Nephron (organoid): ENCODE measurements at regions not wholly inside any gene's neighbourhood (a gene's known extent, or its start where the extent isn't known, plus 50 kb on each side); places are given as distances from the start of the nearest gene placed in this dataset.

ENCODE experiments used
- H3K27ac Mint-ChIP-seq, 3 experiments: 2 replicates each; pipeline ENCODE4 v1.8.0; 2020; ENCODE audit warnings: mixed read lengths in 3 of 3, mild to moderate bottlenecking in 2 of 3, moderate library complexity in 1 of 3
- H3K27me3 Mint-ChIP-seq: 2 replicates; pipeline ENCODE4 v1.8.0; 2021; ENCODE audit warnings: low read depth, mild to moderate bottlenecking, moderate library complexity, mixed read lengths
- H3K36me3 Mint-ChIP-seq: 2 replicates; pipeline ENCODE4 v1.8.0; 2020; ENCODE audit warnings: low read depth, mixed read lengths
- H3K4me1 Mint-ChIP-seq: 2 replicates; pipeline ENCODE4 v1.8.0; 2020; ENCODE audit warnings: mixed read lengths
- H3K4me3 Mint-ChIP-seq, 3 experiments: 2 replicates each; pipeline ENCODE4 v1.8.0; 2020; ENCODE audit warnings: mild to moderate bottlenecking in 3 of 3, mixed read lengths in 3 of 3, moderate library complexity in 2 of 3
- H3K9me3 Mint-ChIP-seq: 2 replicates; pipeline ENCODE4 v1.8.0; 2020; ENCODE audit warnings: mixed read lengths
- CTCF ChIP-seq, 3 experiments: fragments of 200-600 bp; sonication (generic); IDR thresholded peaks; one replicate each; pipeline ENCODE4 v1.5.0; 2021; ENCODE audit warnings: antibody characterized with exemption in 3 of 3; ENCODE audit not compliant: unreplicated experiment in 3 of 3

GRCh38 chr2:153227981-153228380, 250.6 kb downstream of the RPRM start:
- peaks cover 14% of the 10 kb centered on the region for H3K4me1 Mint-ChIP-seq
- no peak overlapping the region for H3K4me3 Mint-ChIP-seq
- H3K36me3 Mint-ChIP-seq = no peaks in the 10 kb centered on the region
- H3K9me3 Mint-ChIP-seq = peaks cover 2% of the 10 kb centered on the region
- H3K27me3 Mint-ChIP-seq = no peaks in the 10 kb centered on the region
- no peak for TF ChIP-seq CTCF (IDR thresholded peaks at IDR 0.05; ENCODE audit: unreplicated experiment in 3 of 3)
- H3K27ac Mint-ChIP-seq = no peak overlapping the region

GRCh38 chr2:153222231-153223165, 256.1 kb downstream of the RPRM start:
- Mint-ChIP-seq H3K27ac (no peak overlapping the region), H3K4me1 (no peaks in the 10 kb centered on the region), H3K4me3 (no peak overlapping the region), H3K36me3 (no peaks in the 10 kb centered on the region), H3K9me3 (peaks cover 2% of the 10 kb centered on the region), H3K27me3 (no peaks in the 10 kb centered on the region)
- TF ChIP-seq CTCF (IDR thresholded peaks at IDR 0.05; ENCODE audit: unreplicated experiment in 3 of 3) = no peak

- TF ChIP-seq CTCF (IDR thresholded peaks at IDR 0.05; ENCODE audit: unreplicated experiment in 3 of 3) = no peak
- no peaks in the 10 kb centered on the region for H3K36me3 Mint-ChIP-seq
- no peak overlapping the region for H3K4me3 Mint-ChIP-seq
- no peak overlapping the region for H3K27ac Mint-ChIP-seq
- peaks cover 2% of the 10 kb centered on the region for H3K9me3 Mint-ChIP-seq
- H3K4me1 Mint-ChIP-seq = no peaks in the 10 kb centered on the region
- H3K27me3 Mint-ChIP-seq = no peaks in the 10 kb centered on the region
Measured at GRCh38 chr2:153221506-153221905, 257.1 kb downstream of the RPRM start.

- no peak overlapping the region for H3K27ac Mint-ChIP-seq
- no peaks in the 10 kb centered on the region for H3K27me3 Mint-ChIP-seq
- H3K4me3 Mint-ChIP-seq = no peak overlapping the region
- H3K4me1 Mint-ChIP-seq = no peaks in the 10 kb centered on the region
- no peak for TF ChIP-seq CTCF (IDR thresholded peaks at IDR 0.05; ENCODE audit: unreplicated experiment in 3 of 3)
- H3K36me3 Mint-ChIP-seq = no peaks in the 10 kb centered on the region
- H3K9me3 Mint-ChIP-seq = peaks cover 2% of the 10 kb centered on the region
Measured at GRCh38 chr2:153221087-153221486, 257.5 kb downstream of the RPRM start.

- no peak for TF ChIP-seq CTCF (IDR thresholded peaks at IDR 0.05; ENCODE audit: unreplicated experiment in 3 of 3)
- Mint-ChIP-seq H3K27me3 (no peaks in the 10 kb centered on the region), H3K9me3 (no peaks in the 10 kb centered on the region), H3K27ac (no peak overlapping the region), H3K4me1 (no peaks in the 10 kb centered on the region), H3K4me3 (no peak overlapping the region), H3K36me3 (no peaks in the 10 kb centered on the region)
Measured at GRCh38 chr2:153218851-153219250, 259.7 kb downstream of the RPRM start.

- no peaks in the 10 kb centered on the region for H3K27me3 Mint-ChIP-seq
- H3K4me3 Mint-ChIP-seq = no peak overlapping the region
- no peaks in the 10 kb centered on the region for H3K4me1 Mint-ChIP-seq
- no peaks in the 10 kb centered on the region for H3K36me3 Mint-ChIP-seq
- no peak for TF ChIP-seq CTCF (IDR thresholded peaks at IDR 0.05; ENCODE audit: unreplicated experiment in 3 of 3)
- H3K27ac Mint-ChIP-seq = no peak overlapping the region
- H3K9me3 Mint-ChIP-seq = no peaks in the 10 kb centered on the region
Measured at GRCh38 chr2:153214337-153214736, 264.2 kb downstream of the RPRM start.
